ENCODE measurements at regions not wholly inside any gene's neighbourhood (a gene's known extent, or its start where the extent isn't known, plus 50 kb on each side); places are given as distances from the start of the nearest gene placed in this dataset.

- TF ChIP-seq HMGXB4 (CRISPR knock-in tag; IDR thresholded peaks at IDR 0.05; ENCODE audit: borderline replicate concordance) (no peak), PHF8 (IDR thresholded peaks at IDR 0.05; ENCODE audit: borderline replicate concordance, low read depth) (no peak), POLR2AphosphoS2 (conservative IDR thresholded peaks at IDR 0.05; ENCODE audit: low read length) (no peak), EP300 (IDR thresholded peaks at IDR 0.05) (no peak), CEBPB (IDR thresholded peaks at IDR 0.05) (no peak), ELK1 (IDR thresholded peaks at IDR 0.05; ENCODE audit: low read depth, low read length) (no peak), CTCF (IDR thresholded peaks at IDR 0.05) (no peak), REST (IDR thresholded peaks at IDR 0.05) (no peak), SMC3 (IDR thresholded peaks at IDR 0.05) (no peak), MAFK (IDR thresholded peaks at IDR 0.05; ENCODE audit: partially characterized antibody) (no peak)
- TF ChIP-seq, protein P1, sequence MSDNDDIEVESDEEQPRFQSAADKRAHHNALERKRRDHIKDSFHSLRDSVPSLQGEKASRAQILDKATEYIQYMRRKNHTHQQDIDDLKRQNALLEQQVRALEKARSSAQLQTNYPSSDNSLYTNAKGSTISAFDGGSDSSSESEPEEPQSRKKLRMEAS (IDR thresholded peaks at IDR 0.05): no peak
These were observed 245.2 kb upstream of the TARS1 start for GRCh38 chr5:33195431-33196165.

Measured in A549 (cell line).